ENCODE measurements at regions not wholly inside any gene's neighbourhood (a gene's known extent, or its start where the extent isn't known, plus 50 kb on each side); places are given as distances from the start of the nearest gene placed in this dataset.

GRCh38 chr1:196115646-196116045 is 492.6 kb downstream of the KCNT2 start:
- TF ChIP-seq POLR2A (IDR thresholded peaks at IDR 0.05) = no peak
- no peak for TF ChIP-seq CTCF (IDR thresholded peaks at IDR 0.05 in 4 of 5, conservative IDR thresholded peaks at IDR 0.05 in 1 of 5)
